GM12892 (cell line): ENCODE measurements at regions not wholly inside any gene's neighbourhood (a gene's known extent, or its start where the extent isn't known, plus 50 kb on each side); places are given as distances from the start of the nearest gene placed in this dataset.
"Not testable (repeated sequence)": the region's sequence is repeated elsewhere in the genome, so short reads cannot be mapped to it uniquely, and the experiment has no call there.

Experiments
- DNase-seq: peaks from one replicate; pipeline ENCODE4 v3.0.0; 2011; ENCODE audit not compliant: insufficient read length
- FAIRE-seq: peaks from 2 replicates; lab custom pipeline; 2011; peaks lifted over from hg19 to GRCh38; lab: Jason Lieb, UNC
- POLR2A ChIP-seq: IDR thresholded peaks from 2 replicates; pipeline ENCODE4 v1.6.1; 2011; ENCODE audit warnings: low read depth, low read length, control low read depth
- POLR2AphosphoS5 ChIP-seq: IDR thresholded peaks from 2 replicates; pipeline ENCODE4 v1.6.1; 2011; ENCODE audit warnings: low read depth, low read length, control low read depth
- TAF1 ChIP-seq: IDR thresholded peaks from 2 replicates; pipeline ENCODE4 v1.6.1; 2011; ENCODE audit warnings: low read depth, mild to moderate bottlenecking, control low read depth, low read length, borderline replicate concordance

GRCh38 chr5:163825661-163826060, 320.2 kb downstream of the MAT2B start:
- FAIRE-seq (no peak), DNase-seq (no peak)
- TF ChIP-seq TAF1 = no peak
- TF ChIP-seq POLR2A = no peak
- no peak for TF ChIP-seq POLR2AphosphoS5

- no peak for DNase-seq
- FAIRE-seq = no peak
- TF ChIP-seq POLR2AphosphoS5 = no peak
- TF ChIP-seq TAF1 = no peak
- no peak for TF ChIP-seq POLR2A
Measured at GRCh38 chr5:163826201-163826600, 320.8 kb downstream of the MAT2B start.

GRCh38 chr5:163832155-163832554, 326.7 kb downstream of the MAT2B start:
- FAIRE-seq (no peak), DNase-seq (no peak)
- TF ChIP-seq POLR2A = no peak
- TF ChIP-seq POLR2AphosphoS5 = no peak
- no peak for TF ChIP-seq TAF1

DNA sequence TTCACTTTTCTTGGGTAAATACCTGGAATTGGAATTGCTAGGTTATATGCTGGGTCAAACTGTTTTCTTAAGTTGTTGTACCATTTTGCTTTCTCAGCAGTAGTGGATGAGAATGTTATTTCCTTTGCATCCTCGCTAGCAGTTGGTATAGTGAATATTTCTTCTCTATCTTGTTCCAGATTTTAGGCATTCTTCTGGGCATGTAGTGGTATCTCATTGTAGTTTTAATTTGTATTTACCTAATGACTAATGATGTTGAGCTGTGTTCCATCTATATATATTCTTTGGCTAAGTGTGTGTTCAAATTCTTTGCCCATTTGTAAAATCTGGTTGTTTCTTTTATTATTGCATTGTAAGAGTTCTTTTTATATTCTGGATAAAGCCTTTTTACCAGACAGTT, 333.3 kb downstream of the MAT2B start:
- TF ChIP-seq POLR2AphosphoS5 = no peak
- FAIRE-seq = no peak
- no peak for DNase-seq

- TF ChIP-seq POLR2A = no peak
- TF ChIP-seq TAF1 = no peak
- no peak for TF ChIP-seq POLR2AphosphoS5
- no peak for FAIRE-seq
- no peak for DNase-seq
Measured at GRCh38 chr5:163846512-163846911, 341.1 kb downstream of the MAT2B start.

DNA sequence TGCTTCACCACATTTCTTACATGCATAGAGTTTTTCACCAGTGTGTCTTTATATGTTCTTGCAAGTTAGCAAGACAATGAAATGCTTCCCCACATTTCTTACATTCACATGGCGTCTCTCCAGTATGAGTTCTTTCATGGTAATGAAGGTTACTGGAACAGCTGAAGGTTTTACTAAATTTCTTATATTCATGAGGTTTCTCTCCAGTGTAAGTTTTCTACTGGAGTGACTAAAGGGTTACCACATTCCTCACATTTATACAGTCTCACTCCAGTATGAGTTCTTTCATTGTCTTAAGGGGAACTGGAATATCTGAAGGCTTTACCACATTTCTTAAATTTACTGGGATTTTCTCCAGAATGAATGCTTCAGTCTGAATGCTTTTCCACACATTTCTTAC, 350.3 kb downstream of the MAT2B start:
- TF ChIP-seq POLR2AphosphoS5 (no peak), POLR2A (no peak)
- DNase-seq = no peak
- FAIRE-seq = no peak

- TF ChIP-seq TAF1 = no peak
- no peak for TF ChIP-seq POLR2AphosphoS5
- TF ChIP-seq POLR2A = no peak
- no peak for FAIRE-seq
- no peak for DNase-seq
Measured at GRCh38 chr5:163861670-163862069, 356.3 kb downstream of the MAT2B start.

DNA sequence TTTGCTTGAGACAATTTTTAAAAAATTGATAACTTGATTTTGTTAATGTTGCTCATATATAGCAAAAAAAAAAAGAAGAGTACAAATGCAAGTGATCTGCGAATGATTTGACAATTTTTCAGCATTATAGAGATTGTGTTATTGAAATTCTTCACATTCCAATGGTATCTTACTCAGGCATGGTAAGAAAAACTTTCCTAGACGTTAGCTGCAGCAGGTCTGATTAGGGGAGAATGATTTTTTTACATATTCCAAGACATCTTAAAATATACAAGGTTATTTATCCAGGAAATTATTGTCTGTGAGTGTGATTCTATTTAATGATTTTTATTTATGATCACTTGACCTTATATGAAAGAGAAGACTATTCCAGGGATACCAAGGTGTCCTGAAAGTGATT, 361.9 kb downstream of the MAT2B start:
- no peak for TF ChIP-seq TAF1
- no peak for TF ChIP-seq POLR2AphosphoS5
- no peak for TF ChIP-seq POLR2A
- DNase-seq (no peak), FAIRE-seq (no peak)

- no peak for FAIRE-seq
- DNase-seq = no peak
- no peak for TF ChIP-seq TAF1
- TF ChIP-seq POLR2AphosphoS5 = no peak
- no peak for TF ChIP-seq POLR2A
Measured at GRCh38 chr5:163867738-163868137, 362.3 kb downstream of the MAT2B start.

- TF ChIP-seq POLR2A (no peak), TAF1 (no peak), POLR2AphosphoS5 (no peak)
- DNase-seq (no peak), FAIRE-seq (no peak)
Measured at GRCh38 chr5:163869581-163869980, 364.2 kb downstream of the MAT2B start.

DNA sequence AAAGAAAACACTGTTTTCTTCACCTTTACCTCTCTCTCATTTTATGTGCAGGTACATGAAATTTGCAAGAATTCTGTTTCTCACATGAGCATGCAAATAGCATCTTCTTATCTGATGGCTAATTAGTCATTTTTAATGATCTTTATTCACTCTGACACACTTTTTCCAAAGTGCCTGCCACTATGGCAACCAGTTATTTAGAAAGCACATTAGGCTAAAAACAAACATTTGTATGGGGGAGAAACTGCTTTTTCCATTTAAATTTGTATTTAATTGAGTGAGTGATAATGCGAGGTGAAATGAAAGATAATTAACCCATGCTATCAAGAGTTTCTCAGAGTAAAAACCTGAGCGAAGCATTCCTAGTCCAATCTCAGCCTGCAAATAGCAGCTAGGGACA, 365.0 kb downstream of the MAT2B start:
- no peak for DNase-seq
- TF ChIP-seq POLR2A (no peak), TAF1 (no peak), POLR2AphosphoS5 (no peak)
- FAIRE-seq = no peak

DNA sequence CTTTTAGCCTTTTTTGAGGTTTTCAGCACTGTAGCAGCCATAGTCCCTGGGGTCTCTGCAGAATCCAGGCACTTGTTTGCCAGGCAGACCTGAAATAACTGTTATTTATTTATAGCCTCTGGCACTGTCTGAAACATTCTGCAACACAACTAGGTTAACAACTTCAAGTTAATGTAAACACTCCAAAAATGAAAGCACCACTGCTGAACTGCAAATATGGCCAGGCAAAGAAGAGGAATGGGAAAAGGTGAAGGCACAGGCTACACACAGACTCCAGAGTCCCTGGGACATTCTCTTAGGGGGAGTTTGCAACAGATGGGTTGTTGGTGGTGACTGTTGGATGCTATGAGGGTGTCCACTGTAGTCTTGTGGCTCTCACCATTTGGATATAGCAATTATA, 369.0 kb downstream of the MAT2B start:
- TF ChIP-seq POLR2AphosphoS5 = no peak
- TF ChIP-seq POLR2A = no peak
- TF ChIP-seq TAF1 = no peak
- FAIRE-seq = no peak
- no peak for DNase-seq

GRCh38 chr5:163874912-163875311, 369.5 kb downstream of the MAT2B start:
- not testable (repeated sequence) for DNase-seq, FAIRE-seq
